Smooth muscle cell (in vitro differentiated cells): ENCODE measurements at regions not wholly inside any gene's neighbourhood (a gene's known extent, or its start where the extent isn't known, plus 50 kb on each side); places are given as distances from the start of the nearest gene placed in this dataset.

ENCODE experiments used
- DNase-seq: peaks from one replicate; lab custom pipeline; 2025; ENCODE audit not compliant: unreplicated experiment; lab: John Stamatoyannopoulos, UW
- H2AFZ ChIP-seq: fragments of 200-600 bp; sonication (generic); 2 replicates; pipeline ENCODE4 v1.6.0; 2016; ENCODE audit warnings: antibody characterized with exemption, low read depth, mild to moderate bottlenecking
- H3F3A ChIP-seq: fragments of 200-600 bp; sonication (generic); 2 replicates; pipeline ENCODE4 v1.6.0; 2017; ENCODE audit warnings: antibody characterized with exemption, low read depth
- H3K27ac ChIP-seq: fragments of 200-600 bp; sonication (generic); 2 replicates; pipeline ENCODE4 v1.5.1; 2016; ENCODE audit warnings: low read depth, mild to moderate bottlenecking
- H3K27me3 ChIP-seq: fragments of 200-600 bp; sonication (generic); 2 replicates; pipeline ENCODE4 v1.6.1; 2016; ENCODE audit warnings: low read depth, mild to moderate bottlenecking
- H3K36me3 ChIP-seq: fragments of 200-600 bp; sonication (generic); 2 replicates; pipeline ENCODE4 v1.5.1; 2016; ENCODE audit warnings: low read depth
- H3K4me1 ChIP-seq: fragments of 200-600 bp; sonication (generic); 2 replicates; pipeline ENCODE4 v1.5.1; 2016; ENCODE audit warnings: low read depth
- H3K4me2 ChIP-seq: fragments of 200-600 bp; sonication (generic); 2 replicates; pipeline ENCODE4 v1.6.0; 2016; ENCODE audit warnings: mild to moderate bottlenecking
- H3K4me3 ChIP-seq: fragments of 200-600 bp; sonication (generic); 2 replicates; pipeline ENCODE4 v1.5.1; 2016; ENCODE audit warnings: mild to moderate bottlenecking
- H3K79me2 ChIP-seq: fragments of 200-600 bp; sonication (generic); 2 replicates; pipeline ENCODE4 v1.6.0; 2016; ENCODE audit warnings: low read depth, mild to moderate bottlenecking
- H3K9ac ChIP-seq: fragments of 200-600 bp; sonication (generic); 2 replicates; pipeline ENCODE4 v1.6.0; 2016; ENCODE audit warnings: low read depth
- H3K9me3 ChIP-seq: fragments of 200-600 bp; sonication (generic); replicated peaks from 2 replicates; pipeline ENCODE4 v1.5.1; 2016; ENCODE audit warnings: low read depth
- H4K20me1 ChIP-seq: fragments of 200-600 bp; sonication (generic); 2 replicates; pipeline ENCODE4 v1.6.0; 2016; ENCODE audit warnings: low read depth
- WGBS: methylation state at CpG from one replicate; pipeline ENCODE4 v1.1.7; 2016; ENCODE audit warnings: low lambda C conversion rate; 5-methylcytosine and 5-hydroxymethylcytosine counted together
- TF ChIP-seq, protein P1 (sequence below): fragments of 200-600 bp; sonication (generic); IDR thresholded peaks from 2 replicates; pipeline ENCODE4 v1.5.1; 2017; ENCODE audit warnings: borderline replicate concordance, mild to moderate bottlenecking, antibody characterized with exemption; ENCODE audit not compliant: insufficient read depth, poor library complexity, severe bottlenecking

DNA sequence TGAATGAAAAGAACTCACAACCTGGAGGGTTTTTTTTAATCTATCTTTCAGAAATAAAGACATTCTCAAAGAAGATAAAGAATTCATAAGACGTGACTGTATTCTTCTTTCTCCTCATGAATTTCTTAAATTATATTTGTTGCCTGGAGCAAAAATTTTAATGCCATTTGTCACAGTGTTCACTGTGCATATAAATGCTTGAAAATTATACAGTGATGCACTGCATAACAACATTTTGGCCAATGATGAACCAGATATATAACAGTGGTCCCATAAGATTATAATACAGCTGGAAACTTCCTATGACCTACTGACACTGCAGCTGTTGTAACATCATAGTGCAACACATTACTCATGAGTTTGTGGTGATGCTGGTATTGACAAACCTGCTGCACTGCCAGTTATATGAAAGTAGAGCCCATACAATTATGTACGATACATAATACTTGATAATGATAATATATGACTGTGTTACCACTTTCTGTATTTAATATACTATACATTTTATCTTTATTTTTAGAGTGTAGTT lies 67.3 kb downstream of the P2RY1 start:
- DNase-seq: no peak
- H3K36me3 ChIP-seq: no peaks in the 10 kb centered on the region
- H3K4me3 ChIP-seq: no peak overlapping the region
- no peaks in the 10 kb centered on the region for H3K9me3 ChIP-seq
- no peak overlapping the region for H3K9ac ChIP-seq
- 94% methylated on average over 2 of the region's 2 CpGs for WGBS
- H3K4me1 ChIP-seq: no peaks in the 10 kb centered on the region
- no peaks in the 10 kb centered on the region for H3K79me2 ChIP-seq
- no peak overlapping the region for H3K27ac ChIP-seq
- no peak overlapping the region for H2AFZ ChIP-seq
- no peak overlapping the region for H3K4me2 ChIP-seq
- H3K27me3 ChIP-seq: no peaks in the 10 kb centered on the region
- no peaks in the 10 kb centered on the region for H3F3A ChIP-seq
- H4K20me1 ChIP-seq: no peaks in the 10 kb centered on the region
- TF ChIP-seq, protein P1, sequence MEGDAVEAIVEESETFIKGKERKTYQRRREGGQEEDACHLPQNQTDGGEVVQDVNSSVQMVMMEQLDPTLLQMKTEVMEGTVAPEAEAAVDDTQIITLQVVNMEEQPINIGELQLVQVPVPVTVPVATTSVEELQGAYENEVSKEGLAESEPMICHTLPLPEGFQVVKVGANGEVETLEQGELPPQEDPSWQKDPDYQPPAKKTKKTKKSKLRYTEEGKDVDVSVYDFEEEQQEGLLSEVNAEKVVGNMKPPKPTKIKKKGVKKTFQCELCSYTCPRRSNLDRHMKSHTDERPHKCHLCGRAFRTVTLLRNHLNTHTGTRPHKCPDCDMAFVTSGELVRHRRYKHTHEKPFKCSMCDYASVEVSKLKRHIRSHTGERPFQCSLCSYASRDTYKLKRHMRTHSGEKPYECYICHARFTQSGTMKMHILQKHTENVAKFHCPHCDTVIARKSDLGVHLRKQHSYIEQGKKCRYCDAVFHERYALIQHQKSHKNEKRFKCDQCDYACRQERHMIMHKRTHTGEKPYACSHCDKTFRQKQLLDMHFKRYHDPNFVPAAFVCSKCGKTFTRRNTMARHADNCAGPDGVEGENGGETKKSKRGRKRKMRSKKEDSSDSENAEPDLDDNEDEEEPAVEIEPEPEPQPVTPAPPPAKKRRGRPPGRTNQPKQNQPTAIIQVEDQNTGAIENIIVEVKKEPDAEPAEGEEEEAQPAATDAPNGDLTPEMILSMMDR: no peak

DNA sequence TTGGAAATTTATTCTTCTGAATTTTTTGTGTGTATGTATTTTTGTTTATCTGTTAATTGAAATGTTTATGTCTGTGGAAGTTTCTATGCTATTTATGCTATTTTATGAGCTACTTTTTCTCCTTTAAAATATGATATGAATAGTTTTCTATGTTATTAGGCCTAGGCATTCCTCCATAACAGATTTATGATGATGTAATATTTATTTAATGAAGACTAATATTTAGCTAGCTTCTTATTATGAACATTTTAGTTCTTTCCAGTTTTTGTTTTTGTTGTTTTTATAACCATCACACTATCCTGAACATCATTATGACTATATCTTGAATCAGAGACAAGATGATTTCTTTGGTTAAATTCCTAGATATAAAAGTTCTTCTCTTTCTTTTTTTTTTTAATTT lies 70.7 kb downstream of the P2RY1 start:
- Histone ChIP-seq H3K79me2 (no peaks in the 10 kb centered on the region), H3K27me3 (no peaks in the 10 kb centered on the region), H3F3A (no peaks in the 10 kb centered on the region), H3K9ac (no peak overlapping the region), H3K9me3 (no peaks in the 10 kb centered on the region), H3K4me3 (no peak overlapping the region), H4K20me1 (no peaks in the 10 kb centered on the region), H2AFZ (no peak overlapping the region), H3K4me1 (no peaks in the 10 kb centered on the region), H3K4me2 (no peak overlapping the region), H3K36me3 (no peaks in the 10 kb centered on the region), H3K27ac (no peak overlapping the region)
- TF ChIP-seq, protein P1: no peak
- DNase-seq: no peak

DNA sequence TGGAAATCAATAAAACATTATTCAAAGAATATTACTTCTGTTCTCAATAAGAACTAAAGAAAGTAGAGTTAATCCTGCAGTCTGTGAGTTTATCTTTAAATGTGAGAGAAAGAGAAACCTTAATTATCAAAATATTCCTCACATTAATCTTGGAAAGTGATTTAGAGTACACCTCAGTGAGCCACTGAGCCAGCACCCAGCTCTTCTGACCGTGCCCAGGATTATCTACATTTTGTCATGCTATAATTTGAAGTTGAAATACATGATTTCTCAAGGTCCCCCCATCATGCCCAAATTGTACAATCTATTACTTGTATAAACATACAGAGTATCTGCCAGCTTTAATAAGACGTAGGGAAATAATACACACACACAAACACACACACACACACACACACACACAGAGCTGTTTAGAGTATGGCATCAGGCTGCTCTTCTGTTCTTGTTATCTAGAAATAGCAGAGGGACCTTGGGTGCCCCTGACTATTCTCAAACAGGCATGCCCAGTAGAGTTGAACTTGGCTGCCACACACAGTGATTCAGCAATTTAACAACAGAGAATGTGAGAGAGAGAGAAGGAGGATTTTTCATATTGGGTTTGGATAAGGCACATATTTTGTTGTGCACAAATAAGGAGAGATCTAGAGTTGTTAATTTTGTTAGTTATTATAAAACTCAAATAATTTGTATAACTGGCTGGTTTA lies 74.4 kb downstream of the P2RY1 start:
- WGBS: 82% methylated on average over 2 of the region's 2 CpGs
- Histone ChIP-seq H3K79me2 (no peaks in the 10 kb centered on the region), H3K27me3 (no peaks in the 10 kb centered on the region), H3K27ac (no peak overlapping the region), H3K4me3 (no peak overlapping the region), H2AFZ (peak overlapping the region; percentile 30), H3K4me1 (no peaks in the 10 kb centered on the region), H3K9me3 (no peaks in the 10 kb centered on the region), H3F3A (no peaks in the 10 kb centered on the region), H3K4me2 (no peak overlapping the region), H3K36me3 (no peaks in the 10 kb centered on the region), H3K9ac (no peak overlapping the region), H4K20me1 (no peaks in the 10 kb centered on the region)
- DNase-seq: no peak
- TF ChIP-seq, protein P1: no peak

DNA sequence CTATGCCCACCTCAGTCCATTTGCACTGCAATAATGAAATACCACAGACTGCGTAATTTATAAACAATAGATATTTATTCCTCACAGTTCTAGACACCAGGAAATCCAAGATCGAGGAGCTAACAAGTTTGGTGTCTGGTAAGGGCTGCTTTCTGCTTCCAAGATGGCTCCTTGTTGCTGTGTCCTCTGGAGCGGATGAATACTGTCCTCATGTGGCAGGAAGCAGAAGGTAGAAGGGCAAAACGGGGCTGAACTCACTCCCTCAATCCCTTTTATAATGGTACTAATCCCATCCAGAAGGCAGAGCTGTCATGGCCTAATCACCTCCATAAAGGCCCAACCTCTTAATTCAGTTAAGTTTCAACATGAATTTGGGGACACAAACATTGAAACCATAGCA lies 75.3 kb downstream of the P2RY1 start:
- no peaks in the 10 kb centered on the region for H3K36me3 ChIP-seq
- no peak overlapping the region for H3K9ac ChIP-seq
- H3K4me1 ChIP-seq: no peaks in the 10 kb centered on the region
- TF ChIP-seq, protein P1: no peak
- WGBS: 81% methylated on average over 4 of the region's 4 CpGs
- H3K27me3 ChIP-seq: no peaks in the 10 kb centered on the region
- H3K4me2 ChIP-seq: no peak overlapping the region
- H3K27ac ChIP-seq: no peak overlapping the region
- no peak for DNase-seq
- H3K9me3 ChIP-seq: no peaks in the 10 kb centered on the region
- no peak overlapping the region for H3K4me3 ChIP-seq
- no peaks in the 10 kb centered on the region for H3F3A ChIP-seq
- no peaks in the 10 kb centered on the region for H4K20me1 ChIP-seq
- no peaks in the 10 kb centered on the region for H3K79me2 ChIP-seq
- peak overlapping the region; percentile 30 for H2AFZ ChIP-seq
